ENCODE measurements at regions not wholly inside any gene's neighbourhood (a gene's known extent, or its start where the extent isn't known, plus 50 kb on each side); places are given as distances from the start of the nearest gene placed in this dataset.
"Not testable (repeated sequence)": the region's sequence is repeated elsewhere in the genome, so short reads cannot be mapped to it uniquely, and the experiment has no call there.

GRCh38 chr20:26295006-26295405 is 598.4 kb upstream of the ZNF337 start:
- no peak overlapping the region for H2AFZ ChIP-seq (replicated peaks)
- H3K9ac ChIP-seq: no peak overlapping the region
- H3K36me3 ChIP-seq: no peaks in the 10 kb centered on the region
- no peak for TF ChIP-seq EZH2phosphoT487 (IDR thresholded peaks at IDR 0.05)
- no peak for TF ChIP-seq EZH2 (IDR thresholded peaks at IDR 0.05)
- no peak for TF ChIP-seq CTCF (IDR thresholded peaks at IDR 0.05)
- H3K4me2 ChIP-seq: no peak overlapping the region
- Mint-ChIP-seq H3K4me1 (no peaks in the 10 kb centered on the region), H3K36me3 (no peaks in the 10 kb centered on the region), H3K9me3 (no peaks in the 10 kb centered on the region), H3K27me3 (ENCODE audit: insufficient read depth, low read depth) (no peaks in the 10 kb centered on the region), H3K27ac (no peak overlapping the region), H3K4me3 (no peak overlapping the region)
- H3K4me3 ChIP-seq: no peak overlapping the region
- DNase-seq (ENCODE audit: low spot score): no peak
- peaks cover 2% of the 10 kb centered on the region for H3K9me3 ChIP-seq (ENCODE audit: low read depth)
- H3K4me1 ChIP-seq: no peaks in the 10 kb centered on the region
- no peaks in the 10 kb centered on the region for H3K79me2 ChIP-seq (ENCODE audit: low read depth)
- H3K27me3 ChIP-seq: no peaks in the 10 kb centered on the region
- no peaks in the 10 kb centered on the region for H3F3A ChIP-seq (ENCODE audit: low read depth)
- no peak overlapping the region for H3K27ac ChIP-seq
- no peaks in the 10 kb centered on the region for H4K20me1 ChIP-seq (ENCODE audit: low read depth)

GRCh38 chr20:26288379-26289061 is 591.9 kb upstream of the ZNF337 start:
- H3K36me3 ChIP-seq; H3K27ac Mint-ChIP-seq; H3K9me3 Mint-ChIP-seq; H3K79me2 ChIP-seq (ENCODE audit: low read depth); H4K20me1 ChIP-seq (ENCODE audit: low read depth); H3K27me3 Mint-ChIP-seq (ENCODE audit: insufficient read depth, low read depth); H2AFZ ChIP-seq (replicated peaks); H3F3A ChIP-seq (ENCODE audit: low read depth); DNase-seq (ENCODE audit: low spot score); H3K27ac ChIP-seq; H3K36me3 Mint-ChIP-seq; H3K4me2 ChIP-seq; H3K4me1 Mint-ChIP-seq; H3K9ac ChIP-seq; H3K9me3 ChIP-seq (ENCODE audit: low read depth); H3K4me3 Mint-ChIP-seq; H3K4me1 ChIP-seq; H3K27me3 ChIP-seq; H3K4me3 ChIP-seq: not testable (repeated sequence)

GRCh38 chr20:26279238-26279637 is 582.6 kb upstream of the ZNF337 start:
- TF ChIP-seq EZH2phosphoT487 (IDR thresholded peaks at IDR 0.05) (no peak), EZH2 (IDR thresholded peaks at IDR 0.05) (no peak), CTCF (IDR thresholded peaks at IDR 0.05) (no peak)
- Mint-ChIP-seq H3K27me3 (ENCODE audit: insufficient read depth, low read depth) (no peaks in the 10 kb centered on the region), H3K27ac (no peak overlapping the region), H3K4me3 (no peak overlapping the region), H3K36me3 (no peaks in the 10 kb centered on the region), H3K4me1 (peaks cover 3% of the 10 kb centered on the region), H3K9me3 (peaks cover 4% of the 10 kb centered on the region)
- no peak overlapping the region for H3K4me2 ChIP-seq
- no peaks in the 10 kb centered on the region for H3K4me1 ChIP-seq
- no peak overlapping the region for H3K9ac ChIP-seq
- no peak overlapping the region for H3K27ac ChIP-seq
- no peak overlapping the region for H3K4me3 ChIP-seq
- H2AFZ ChIP-seq (replicated peaks): no peak overlapping the region
- H3F3A ChIP-seq (ENCODE audit: low read depth): no peaks in the 10 kb centered on the region
- H3K79me2 ChIP-seq (ENCODE audit: low read depth): no peaks in the 10 kb centered on the region
- H3K9me3 ChIP-seq (ENCODE audit: low read depth): no peaks in the 10 kb centered on the region
- H3K36me3 ChIP-seq: no peaks in the 10 kb centered on the region
- no peak for DNase-seq (ENCODE audit: low spot score)
- H4K20me1 ChIP-seq (ENCODE audit: low read depth): no peaks in the 10 kb centered on the region
- no peaks in the 10 kb centered on the region for H3K27me3 ChIP-seq

- no peak overlapping the region for H3K4me3 Mint-ChIP-seq
- TF ChIP-seq EZH2phosphoT487 (IDR thresholded peaks at IDR 0.05) (no peak), EZH2 (IDR thresholded peaks at IDR 0.05) (no peak), CTCF (IDR thresholded peaks at IDR 0.05) (no peak)
- Histone ChIP-seq H3K79me2 (ENCODE audit: low read depth) (no peaks in the 10 kb centered on the region), H3K4me1 (no peaks in the 10 kb centered on the region), H3K36me3 (no peaks in the 10 kb centered on the region), H4K20me1 (ENCODE audit: low read depth) (no peaks in the 10 kb centered on the region), H3K9me3 (ENCODE audit: low read depth) (no peaks in the 10 kb centered on the region), H3K27me3 (no peaks in the 10 kb centered on the region), H3K4me3 (no peak overlapping the region), H2AFZ (replicated peaks) (no peak overlapping the region), H3K27ac (no peak overlapping the region), H3F3A (ENCODE audit: low read depth) (no peaks in the 10 kb centered on the region), H3K4me2 (no peak overlapping the region), H3K9ac (no peak overlapping the region)
- H3K27ac Mint-ChIP-seq: no peak overlapping the region
- no peaks in the 10 kb centered on the region for H3K27me3 Mint-ChIP-seq (ENCODE audit: insufficient read depth, low read depth)
- H3K9me3 Mint-ChIP-seq: no peaks in the 10 kb centered on the region
- no peak for DNase-seq (ENCODE audit: low spot score)
- H3K4me1 Mint-ChIP-seq: peaks cover 3% of the 10 kb centered on the region
- H3K36me3 Mint-ChIP-seq: no peaks in the 10 kb centered on the region
These were observed 580.7 kb upstream of the ZNF337 start for GRCh38 chr20:26277339-26277738.
